ENCODE measurements at regions not wholly inside any gene's neighbourhood (a gene's known extent, or its start where the extent isn't known, plus 50 kb on each side); places are given as distances from the start of the nearest gene placed in this dataset.
"Not testable (repeated sequence)": the region's sequence is repeated elsewhere in the genome, so short reads cannot be mapped to it uniquely, and the experiment has no call there.

DNA sequence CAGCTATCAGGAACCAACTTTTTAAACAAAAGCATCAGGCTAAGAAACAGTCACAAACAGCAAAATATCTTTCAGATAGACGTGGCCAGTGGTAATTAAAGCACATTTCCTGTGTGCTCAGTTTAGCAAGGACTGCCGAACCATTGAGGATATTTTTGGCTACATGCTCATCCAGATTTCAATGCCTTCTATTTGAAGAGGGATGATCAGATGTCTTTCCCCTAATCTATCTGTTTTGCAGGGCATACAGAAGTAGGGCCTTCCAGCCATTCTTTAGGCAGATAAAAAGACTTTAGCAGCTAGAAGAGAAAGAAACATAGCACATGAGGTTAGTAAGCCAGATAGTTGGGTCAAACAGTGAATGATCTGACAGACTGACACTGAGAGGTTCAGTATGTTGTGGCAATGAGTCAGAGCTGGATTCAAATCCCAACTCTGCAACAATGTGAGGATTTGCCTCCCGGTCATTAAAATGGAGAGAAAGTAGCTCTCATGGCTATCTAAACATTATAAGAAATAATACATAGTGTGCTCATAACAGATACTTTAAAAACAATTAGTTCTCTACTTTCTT, 100.0 kb upstream of the PRKG2 start:
- DNase-seq (ENCODE audit: low read depth, low spot score), result no peak

DNA sequence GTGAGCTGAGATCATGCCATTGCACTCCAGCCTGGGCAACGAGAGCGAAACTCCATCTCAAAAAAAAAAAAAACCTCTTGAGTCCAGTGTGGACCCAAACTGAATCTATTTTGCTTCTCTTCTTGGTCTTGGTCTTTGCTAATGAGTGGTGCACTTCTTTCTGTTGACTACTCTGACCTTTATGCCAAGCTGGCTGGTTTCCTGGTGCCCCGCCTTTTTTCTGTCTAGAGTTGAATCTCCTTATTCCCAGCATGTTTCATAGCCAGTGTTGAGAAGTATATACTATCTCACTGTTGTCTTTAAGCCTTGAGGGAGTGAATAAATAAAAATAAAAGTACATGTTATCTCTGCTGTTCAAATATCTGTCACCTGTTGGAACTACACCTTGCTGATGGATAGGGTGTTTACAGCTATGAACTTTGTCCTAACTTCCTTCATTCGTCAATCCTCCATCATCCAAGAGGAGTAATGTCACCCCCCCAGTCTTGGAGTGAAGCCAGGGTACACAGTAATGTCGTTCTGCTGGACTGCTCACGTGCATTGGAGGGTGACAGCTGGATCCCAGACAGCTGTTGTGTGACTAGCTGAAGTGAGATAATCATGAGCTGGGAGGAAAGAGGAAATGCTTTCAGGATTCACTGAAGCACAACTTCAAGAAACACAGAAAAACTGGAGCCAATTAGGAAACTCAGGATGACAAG, 99.3 kb upstream of the PRKG2 start:
- DNase-seq (ENCODE audit: low read depth, low spot score), result no peak

DNA sequence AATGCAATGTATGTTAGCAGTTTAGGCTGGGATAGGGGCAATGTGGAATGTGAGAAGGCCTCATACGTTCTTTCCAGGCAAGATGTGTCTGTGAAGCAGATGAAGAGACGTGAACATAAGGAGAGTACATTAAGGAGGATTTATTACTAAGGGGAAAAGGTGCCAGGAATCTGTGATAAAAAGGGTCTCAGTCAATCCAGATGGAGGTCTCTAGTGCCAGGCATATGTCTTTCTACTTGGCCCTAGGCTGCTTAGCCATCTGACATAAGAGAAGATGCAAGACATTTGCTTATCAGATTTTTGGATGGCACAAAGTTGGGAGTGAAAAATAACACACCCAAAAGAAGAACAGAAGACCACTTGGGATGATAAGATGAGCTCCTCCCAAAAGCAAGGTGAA, 93.0 kb upstream of the PRKG2 start:
- no peak for DNase-seq (ENCODE audit: low read depth, low spot score)

DNA sequence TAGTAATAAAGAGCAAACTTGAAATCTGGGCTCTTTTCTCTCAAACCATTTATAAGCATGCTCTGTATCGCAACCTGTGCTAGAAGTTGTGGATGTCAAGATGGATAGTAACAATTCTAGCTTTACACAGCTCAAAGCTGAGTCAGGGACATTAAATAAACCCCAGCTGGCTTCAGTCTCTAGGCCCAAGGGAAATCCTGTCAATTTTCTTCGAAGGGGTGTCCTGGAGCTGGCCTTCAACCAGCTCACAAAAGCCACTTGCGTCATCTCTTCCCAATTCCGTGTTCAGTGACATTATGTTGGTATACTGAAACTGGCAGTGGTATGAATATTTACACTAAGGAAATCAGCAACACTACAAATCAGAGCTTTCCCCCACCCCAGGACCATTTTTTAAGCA, 89.8 kb upstream of the PRKG2 start:
- no peak for DNase-seq (ENCODE audit: low read depth, low spot score)

DNA sequence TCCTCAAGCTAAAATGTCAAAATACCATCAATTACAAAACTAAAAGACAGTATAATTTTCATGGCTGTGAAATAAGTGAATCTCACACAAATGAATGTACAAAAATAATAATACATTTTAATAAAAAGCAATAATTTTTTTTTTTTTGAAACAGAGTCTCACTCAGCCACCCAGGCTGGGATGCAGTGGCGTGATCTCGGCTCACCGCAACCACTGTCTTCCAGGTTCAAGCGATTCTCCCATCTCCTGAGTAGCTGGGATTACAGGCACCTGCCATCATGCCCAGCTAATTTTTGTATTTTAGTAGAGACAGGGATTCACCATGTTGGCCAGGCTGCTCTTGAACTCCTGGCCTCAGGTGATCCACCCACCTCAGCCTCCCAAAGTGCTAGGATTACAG, 85.3 kb upstream of the PRKG2 start:
- not testable (repeated sequence) for DNase-seq (ENCODE audit: low read depth, low spot score)

DNA sequence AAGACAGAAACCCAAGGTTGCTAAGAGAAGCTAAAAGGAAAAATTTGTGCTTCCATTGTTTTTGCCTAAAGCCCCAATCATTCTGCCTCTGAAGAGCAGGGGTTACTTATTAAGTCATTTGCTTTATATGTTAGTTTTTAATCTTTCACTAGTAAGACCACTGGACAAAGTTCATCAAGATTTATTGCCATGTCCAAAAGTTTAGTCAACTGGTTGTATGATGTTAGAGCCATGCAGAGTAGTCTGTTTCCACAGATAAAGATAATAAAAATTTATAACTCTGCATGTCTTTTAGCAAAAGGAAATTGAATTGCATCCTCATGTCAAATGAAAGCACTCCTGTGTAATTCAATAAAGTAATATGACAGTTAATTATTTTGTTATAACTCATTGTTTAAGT, 75.8 kb upstream of the PRKG2 start:
- DNase-seq (ENCODE audit: low read depth, low spot score), result no peak

DNA sequence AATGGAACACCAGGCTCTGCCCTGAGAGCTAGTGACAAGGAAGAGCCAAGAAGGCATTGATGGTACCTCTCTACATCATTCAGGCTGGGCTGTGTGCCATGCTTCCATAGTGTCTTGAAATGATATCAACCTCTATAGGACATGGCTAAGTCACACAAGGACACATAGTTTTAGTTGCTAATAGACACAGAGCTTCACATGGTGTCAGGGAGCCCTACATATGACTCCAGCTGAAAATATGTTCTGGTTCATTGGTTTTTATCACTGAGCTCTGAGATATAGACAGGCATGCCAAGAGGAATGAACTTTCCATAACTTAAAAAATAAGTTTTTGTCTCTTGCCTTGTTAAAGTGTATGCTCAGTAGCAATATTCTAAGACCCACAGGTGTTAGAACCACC, 72.1 kb upstream of the PRKG2 start:
- DNase-seq (ENCODE audit: low read depth, low spot score), result no peak

DNA sequence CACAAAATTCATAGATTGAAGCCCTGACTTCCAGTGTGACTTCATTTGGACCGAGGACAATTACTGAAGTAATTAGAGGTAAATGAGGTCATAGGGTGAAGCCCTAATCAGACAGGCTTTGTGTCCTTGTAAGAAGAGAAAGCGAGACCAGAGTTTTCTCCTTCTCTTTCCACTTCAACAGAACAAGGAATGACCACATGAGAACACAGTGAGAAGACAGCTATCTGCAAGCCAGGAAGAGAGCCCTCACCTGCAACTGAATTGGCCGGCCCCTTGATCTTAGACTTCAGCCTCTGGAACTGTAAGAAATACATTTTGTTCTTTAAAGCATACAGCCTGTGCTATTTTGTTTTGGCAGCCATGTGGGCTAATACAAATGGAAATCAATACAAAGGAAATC, 67.1 kb upstream of the PRKG2 start:
- no peak for DNase-seq (ENCODE audit: low read depth, low spot score)

DNA sequence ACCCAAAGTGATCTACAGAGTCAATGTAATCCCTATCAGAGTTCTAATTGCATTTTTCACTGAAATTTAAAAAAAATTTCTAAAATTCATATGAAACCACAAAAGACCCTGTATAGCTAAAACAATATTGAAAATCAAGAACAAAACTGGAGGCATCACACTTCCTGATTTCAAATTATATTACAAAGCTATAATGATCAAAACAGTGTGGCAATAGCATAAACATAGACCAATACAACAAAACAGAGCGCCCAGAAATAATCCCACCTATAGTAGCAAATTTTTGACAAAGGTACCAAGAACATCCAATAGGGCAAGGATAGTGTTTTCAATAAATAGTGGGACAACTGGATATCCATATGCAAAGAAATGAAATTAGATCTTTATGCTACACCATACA, 59.4 kb upstream of the PRKG2 start:
- no peak for DNase-seq (ENCODE audit: low read depth, low spot score)

DNA sequence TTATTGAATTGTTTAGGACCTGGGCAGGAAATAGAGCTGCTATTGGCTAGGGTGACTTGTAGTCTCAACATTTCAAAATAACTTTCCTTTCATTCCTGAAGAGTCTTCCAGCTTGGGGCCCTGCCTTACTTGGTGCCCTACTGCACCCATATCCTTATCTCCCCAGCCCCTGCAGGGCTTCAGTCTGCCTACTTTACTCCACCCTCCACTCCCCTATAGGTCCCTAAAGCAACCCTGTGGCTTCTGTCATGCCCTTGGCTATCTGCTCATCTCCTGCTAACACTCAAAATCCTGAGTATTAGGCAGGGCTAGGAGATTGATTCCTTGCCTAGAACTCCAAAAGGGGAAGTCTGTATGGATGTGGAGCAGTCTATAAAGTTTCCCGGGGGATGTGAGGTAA, 57.6 kb upstream of the PRKG2 start:
- DNase-seq (ENCODE audit: low read depth, low spot score), result no peak

All from ELF-1 (cell line).